Neuronal stem cell (in vitro differentiated cells): ENCODE measurements at regions not wholly inside any gene's neighbourhood (a gene's known extent, or its start where the extent isn't known, plus 50 kb on each side); places are given as distances from the start of the nearest gene placed in this dataset.

Experiments
- DNase-seq: peaks from one replicate; pipeline ENCODE4 v3.0.0-alpha.2; 2013; ENCODE audit warnings: low spot score
- H2AFZ ChIP-seq: one replicate; pipeline ENCODE4 v1.6.1; 2013; ENCODE audit warnings: mild to moderate bottlenecking, low read length, inconsistent platforms
- H2AK5ac ChIP-seq: 2 replicates; pipeline ENCODE4 v1.6.1; 2013; ENCODE audit warnings: low read depth, mild to moderate bottlenecking, inconsistent platforms, low read length, moderate library complexity, mixed read lengths
- H2BK120ac ChIP-seq: 2 replicates; pipeline ENCODE4 v1.6.1; 2013; ENCODE audit warnings: low read depth, mild to moderate bottlenecking, inconsistent platforms, low read length, moderate library complexity, mixed read lengths
- H2BK12ac ChIP-seq: one replicate; pipeline ENCODE4 v1.6.1; 2013; ENCODE audit warnings: low read length, inconsistent platforms
- H2BK15ac ChIP-seq: 2 replicates; pipeline ENCODE4 v1.6.1; 2013; ENCODE audit warnings: mild to moderate bottlenecking, low read length, inconsistent platforms, mixed read lengths
- H2BK5ac ChIP-seq: one replicate; pipeline ENCODE4 v1.6.1; 2013; ENCODE audit warnings: inconsistent platforms, mild to moderate bottlenecking, low read length, moderate library complexity
- H3K14ac ChIP-seq: one replicate; pipeline ENCODE4 v1.6.1; 2013; ENCODE audit warnings: low read length, inconsistent platforms
- H3K18ac ChIP-seq: 2 replicates; pipeline ENCODE4 v1.6.1; 2013; ENCODE audit warnings: low read length, inconsistent platforms
- H3K23ac ChIP-seq: 2 replicates; pipeline ENCODE4 v1.6.1; 2013; ENCODE audit warnings: low read depth, mild to moderate bottlenecking, mixed read lengths, low read length, inconsistent platforms; ENCODE audit not compliant: poor library complexity
- H3K27ac ChIP-seq: replicated peaks from 3 replicates; pipeline ENCODE4 v1.5.1; 2013; ENCODE audit warnings: low read length, inconsistent platforms
- H3K27me3 ChIP-seq, 3 experiments: 2 replicates each; pipeline ENCODE4 v1.6.1; 2013; ENCODE audit warnings: low read length in 3 of 3, mild to moderate bottlenecking in 2 of 3, inconsistent platforms in 1 of 3, low read depth in 1 of 3, mixed read lengths in 1 of 3, moderate library complexity in 1 of 3; ENCODE audit not compliant: control insufficient read depth in 3 of 3, insufficient read depth in 3 of 3
- H3K36me3 ChIP-seq, 2 donors: replicated peaks in 1 of 2; 2 replicates each; pipeline ENCODE4 v1.6.1; 2013; ENCODE audit warnings: low read length in 2 of 2; ENCODE audit not compliant: control insufficient read depth in 2 of 2, insufficient read depth in 2 of 2
- H3K4ac ChIP-seq: 2 replicates; pipeline ENCODE4 v1.6.1; 2013; ENCODE audit warnings: inconsistent platforms, mild to moderate bottlenecking, low read length, moderate library complexity
- H3K4me1 ChIP-seq, 2 donors: 1 replicate in 1 of 2; 2 replicates in 1 of 2; pipeline ENCODE4 v1.6.1; 2013; ENCODE audit warnings: low read length in 2 of 2, low read depth in 1 of 2; ENCODE audit not compliant: control insufficient read depth in 2 of 2, insufficient read depth in 1 of 2
- H3K4me2 ChIP-seq: one replicate; pipeline ENCODE4 v1.6.1; 2013; ENCODE audit warnings: mild to moderate bottlenecking, low read length, inconsistent platforms; ENCODE audit not compliant: insufficient read depth, poor library complexity, severe bottlenecking
- H3K4me3 ChIP-seq, 2 donors: 2 replicates each; pipeline ENCODE4 v1.5.1; 2013; ENCODE audit warnings: low read length in 2 of 2, mild to moderate bottlenecking in 2 of 2, inconsistent platforms in 1 of 2, moderate library complexity in 1 of 2
- H3K79me1 ChIP-seq: one replicate; pipeline ENCODE4 v1.6.1; 2013; ENCODE audit warnings: low read depth, mild to moderate bottlenecking, inconsistent platforms, low read length, moderate library complexity
- H3K9ac ChIP-seq: one replicate; pipeline ENCODE4 v1.6.1; 2013; ENCODE audit warnings: mild to moderate bottlenecking, low read depth, low read length, inconsistent platforms; ENCODE audit not compliant: poor library complexity
- H3K9me3 ChIP-seq, 2 donors: replicated peaks in 1 of 2; 2 replicates each; pipeline versions ENCODE3 to v1.6.1; 2013; ENCODE audit warnings: low read length in 2 of 2, mild to moderate bottlenecking in 2 of 2, inconsistent platforms in 1 of 2, low read depth in 1 of 2, mixed read lengths in 1 of 2, moderate library complexity in 1 of 2; ENCODE audit not compliant: control insufficient read depth in 2 of 2, insufficient read depth in 1 of 2
- H4K8ac ChIP-seq: one replicate; pipeline ENCODE4 v1.6.1; 2013; ENCODE audit warnings: low read depth, mild to moderate bottlenecking, inconsistent platforms, low read length, moderate library complexity
- H4K91ac ChIP-seq: one replicate; pipeline ENCODE4 v1.6.1; 2013; ENCODE audit warnings: low read length, low read depth, mild to moderate bottlenecking, inconsistent platforms; ENCODE audit not compliant: poor library complexity
- WGBS, 2 donors: extraction: QIAGEN DNeasy Blood & Tissue Kit; methylation state at CpG; one replicate each; pipeline ENCODE4 v1.1.7; 2013; ENCODE audit warnings: missing lambda C conversion rate in 2 of 2, mixed read lengths in 1 of 2; ENCODE audit not compliant: insufficient read length in 2 of 2, insufficient replicate concordance in 1 of 2; ENCODE audit errors: extremely low coverage in 2 of 2; 5-methylcytosine and 5-hydroxymethylcytosine counted together

DNA sequence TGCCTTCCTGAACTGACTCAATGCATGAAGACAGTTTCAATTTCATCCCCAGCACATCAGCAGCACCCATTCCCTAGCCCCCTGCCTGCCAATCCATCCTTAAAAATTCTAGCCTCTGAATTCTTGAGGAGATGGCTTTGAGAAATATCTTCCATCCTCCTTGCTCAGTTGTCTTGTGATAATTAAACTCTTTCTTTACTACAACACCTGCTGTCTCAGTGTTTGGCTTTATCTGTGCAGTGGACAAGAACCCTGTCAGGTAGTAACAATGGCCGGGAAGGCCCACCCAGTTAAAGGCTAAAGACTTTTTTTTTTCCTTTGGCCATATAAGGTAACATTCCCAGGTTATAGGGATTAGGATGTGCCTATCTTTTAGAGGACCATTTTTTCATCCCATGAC is 114.4 kb upstream of the NAP1L1 start:
- H3K4ac ChIP-seq, result no peak overlapping the region
- no peak overlapping the region for H3K4me2 ChIP-seq
- H2BK15ac ChIP-seq, result no peak overlapping the region
- peaks cover 0 to 5% of the 10 kb centered on the region in 2 donors for H3K9me3 ChIP-seq
- no peak overlapping the region for H2BK5ac ChIP-seq
- no peak overlapping the region for H3K27ac ChIP-seq
- WGBS, 2 donors, result no CpG with 5 or more reads among the region's 1 CpG
- H3K9ac ChIP-seq, result no peak overlapping the region
- no peak for DNase-seq
- no peak overlapping the region for H4K8ac ChIP-seq
- H3K27me3 ChIP-seq, result no peaks in the 10 kb centered on the region
- no peaks in the 10 kb centered on the region for H3K36me3 ChIP-seq
- H2BK12ac ChIP-seq, result no peak overlapping the region
- no peak overlapping the region for H2AFZ ChIP-seq
- no peak overlapping the region for H2AK5ac ChIP-seq
- no peaks in the 10 kb centered on the region for H3K79me1 ChIP-seq
- no peak overlapping the region for H3K23ac ChIP-seq
- no peak overlapping the region for H4K91ac ChIP-seq
- H3K4me3 ChIP-seq, result no peak overlapping the region
- no peak overlapping the region for H3K14ac ChIP-seq
- no peaks in the 10 kb centered on the region for H3K4me1 ChIP-seq
- no peak overlapping the region for H2BK120ac ChIP-seq
- no peak overlapping the region for H3K18ac ChIP-seq

DNA sequence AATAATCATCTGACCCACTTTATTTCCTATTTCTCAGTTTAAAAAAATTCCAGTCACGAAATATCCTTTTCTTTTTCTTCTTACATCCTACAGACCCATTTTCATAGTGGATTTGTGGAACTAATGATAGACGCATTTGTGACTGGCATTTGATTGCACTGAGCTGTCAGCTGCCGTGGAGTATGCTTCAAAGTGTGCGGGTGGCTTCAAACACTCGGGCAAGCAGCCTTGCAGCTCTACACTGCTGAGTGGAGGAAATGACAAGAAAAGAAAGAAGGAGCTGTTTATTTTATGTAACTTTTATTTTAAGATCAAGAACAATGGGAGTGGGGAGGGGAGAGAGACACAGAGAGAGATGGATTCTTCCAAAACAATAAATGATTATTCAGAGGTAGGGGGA is 112.8 kb upstream of the NAP1L1 start:
- no peak overlapping the region for H3K4me3 ChIP-seq
- no peak overlapping the region for H3K4me2 ChIP-seq
- H3K36me3 ChIP-seq, result no peaks in the 10 kb centered on the region
- H3K27me3 ChIP-seq, result no peaks in the 10 kb centered on the region
- H3K4me1 ChIP-seq, result no peaks in the 10 kb centered on the region
- no peak overlapping the region for H2BK12ac ChIP-seq
- no CpG with 5 or more reads among the region's 5 CpGs for WGBS, 2 donors
- peaks cover 0 to 3% of the 10 kb centered on the region in 2 donors for H3K9me3 ChIP-seq
- H3K4ac ChIP-seq, result no peak overlapping the region
- H3K18ac ChIP-seq, result no peak overlapping the region
- no peak overlapping the region for H4K91ac ChIP-seq
- H2BK120ac ChIP-seq, result no peak overlapping the region
- no peak overlapping the region for H3K9ac ChIP-seq
- no peak overlapping the region for H3K27ac ChIP-seq
- H3K23ac ChIP-seq, result no peak overlapping the region
- no peak overlapping the region for H2BK5ac ChIP-seq
- DNase-seq, result no peak
- H3K79me1 ChIP-seq, result no peaks in the 10 kb centered on the region
- no peak overlapping the region for H2AFZ ChIP-seq
- H2BK15ac ChIP-seq, result no peak overlapping the region
- no peak overlapping the region for H3K14ac ChIP-seq
- no peak overlapping the region for H2AK5ac ChIP-seq
- H4K8ac ChIP-seq, result no peak overlapping the region

DNA sequence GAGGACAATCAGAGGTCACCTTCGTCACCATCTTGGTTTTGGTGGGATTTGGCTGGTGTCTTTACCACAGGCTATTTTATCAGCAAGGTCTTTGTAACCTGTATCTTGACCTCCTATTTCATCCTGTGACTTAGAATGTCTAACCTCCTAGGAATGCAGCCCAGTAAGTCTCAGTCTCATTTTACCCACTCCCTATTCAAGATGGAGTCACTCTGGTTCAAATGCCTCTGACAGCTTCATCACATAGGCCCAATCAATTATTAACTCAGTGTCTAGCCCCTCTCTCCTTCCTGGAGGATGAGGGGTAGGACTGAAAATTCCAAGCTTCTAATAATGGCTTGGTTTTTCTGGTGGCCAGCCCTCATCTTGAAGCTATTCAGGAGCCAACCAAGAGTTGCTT is 111.4 kb upstream of the NAP1L1 start:
- H3K4me2 ChIP-seq, result no peak overlapping the region
- DNase-seq, result no peak
- no peaks in the 10 kb centered on the region for H3K79me1 ChIP-seq
- no peak overlapping the region for H3K18ac ChIP-seq
- H4K91ac ChIP-seq, result no peak overlapping the region
- no peaks in the 10 kb centered on the region for H3K4me1 ChIP-seq
- H2BK15ac ChIP-seq, result no peak overlapping the region
- H4K8ac ChIP-seq, result no peak overlapping the region
- no peak overlapping the region for H3K27ac ChIP-seq
- H3K36me3 ChIP-seq, result no peaks in the 10 kb centered on the region
- no peak overlapping the region for H2BK12ac ChIP-seq
- H3K4me3 ChIP-seq, result no peak overlapping the region
- H2AFZ ChIP-seq, result no peak overlapping the region
- no CpG with 5 or more reads among the region's 1 CpG for WGBS, 2 donors
- H2BK120ac ChIP-seq, result no peak overlapping the region
- H3K23ac ChIP-seq, result no peak overlapping the region
- peaks cover 0 to 3% of the 10 kb centered on the region in 2 donors for H3K9me3 ChIP-seq
- no peak overlapping the region for H2BK5ac ChIP-seq
- no peak overlapping the region for H3K14ac ChIP-seq
- no peak overlapping the region for H3K9ac ChIP-seq
- H2AK5ac ChIP-seq, result no peak overlapping the region
- H3K27me3 ChIP-seq, result no peaks in the 10 kb centered on the region
- H3K4ac ChIP-seq, result no peak overlapping the region

DNA sequence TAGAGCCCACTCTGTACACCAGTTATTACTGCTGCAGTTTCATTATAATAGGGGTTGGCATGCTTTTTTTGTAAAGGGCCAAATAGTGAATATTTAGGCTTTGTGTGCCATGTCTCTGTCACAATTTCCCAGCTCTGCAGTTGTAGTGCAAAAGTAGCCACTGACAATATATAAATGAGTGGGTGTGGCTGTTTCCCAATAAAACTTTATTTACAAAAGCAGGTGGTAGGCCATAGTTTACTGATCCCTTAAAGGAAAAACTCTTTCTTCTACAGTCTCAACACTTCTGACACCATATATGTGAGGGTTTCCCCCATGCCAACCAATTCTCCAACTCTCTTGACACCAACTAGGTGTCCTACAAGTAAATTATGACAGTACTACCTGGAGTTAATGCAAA is 110.2 kb upstream of the NAP1L1 start:
- H3K4me2 ChIP-seq, result no peak overlapping the region
- H4K91ac ChIP-seq, result no peak overlapping the region
- H2AK5ac ChIP-seq, result no peak overlapping the region

More for the DNA sequence above, 110.2 kb upstream of the NAP1L1 start:
- no peak overlapping the region for H2BK15ac ChIP-seq
- no peak overlapping the region for H3K4me3 ChIP-seq
- H3K9me3 ChIP-seq, result peaks cover 0 to 2% of the 10 kb centered on the region in 2 donors
- H2BK5ac ChIP-seq, result no peak overlapping the region
- H2BK120ac ChIP-seq, result no peak overlapping the region
- H2BK12ac ChIP-seq, result no peak overlapping the region
- H3K27ac ChIP-seq, result no peak overlapping the region
- H3K14ac ChIP-seq, result no peak overlapping the region
- DNase-seq, result no peak
- H3K9ac ChIP-seq, result no peak overlapping the region
- no peaks in the 10 kb centered on the region for H3K27me3 ChIP-seq
- no peaks in the 10 kb centered on the region for H3K4me1 ChIP-seq
- no peak overlapping the region for H3K18ac ChIP-seq
- H4K8ac ChIP-seq, result no peak overlapping the region
- no peaks in the 10 kb centered on the region for H3K79me1 ChIP-seq
- no peak overlapping the region for H3K4ac ChIP-seq
- no peak overlapping the region for H3K23ac ChIP-seq
- H3K36me3 ChIP-seq, result no peaks in the 10 kb centered on the region
- no peak overlapping the region for H2AFZ ChIP-seq
